Activated T-cell treated with anti-CD3 and anti-CD28 coated beads, Interleukin-2, amount 50 U/mL, for 1 hour (primary cell): ENCODE measurements at regions not wholly inside any gene's neighbourhood (a gene's known extent, or its start where the extent isn't known, plus 50 kb on each side); places are given as distances from the start of the nearest gene placed in this dataset.

Experiments used
- DNase-seq: peaks from one replicate; pipeline ENCODE4 v3.0.0-alpha.2; 2020

- DNase-seq = no peak
Measured at GRCh38 chr5:82414041-82414388, 135.9 kb upstream of the RPS23 start.

- no peak for DNase-seq
Measured at GRCh38 chr5:82413302-82414040, 135.3 kb upstream of the RPS23 start.

DNA sequence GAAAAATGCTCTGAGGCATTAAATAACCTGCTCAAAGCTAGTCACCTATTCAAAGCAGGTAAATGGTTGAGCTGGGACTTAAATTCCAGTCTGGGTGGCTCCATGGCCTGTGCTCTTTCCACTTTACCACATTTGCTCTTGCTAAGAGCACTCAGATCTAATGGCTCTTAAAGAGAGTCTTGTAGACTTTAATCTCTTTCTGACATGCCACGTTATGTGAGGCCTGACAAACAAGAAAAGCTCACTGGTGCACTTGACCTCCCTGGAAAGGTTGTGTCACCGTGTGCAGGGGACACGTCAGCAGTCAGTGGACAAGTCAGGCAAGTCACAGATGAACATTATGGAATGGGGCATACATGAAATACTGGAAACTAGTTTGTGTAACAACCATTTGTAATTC, 129.9 kb upstream of the RPS23 start:
- DNase-seq = no peak

- no peak for DNase-seq
Measured at GRCh38 chr5:82406205-82406773, 128.1 kb upstream of the RPS23 start.

DNA sequence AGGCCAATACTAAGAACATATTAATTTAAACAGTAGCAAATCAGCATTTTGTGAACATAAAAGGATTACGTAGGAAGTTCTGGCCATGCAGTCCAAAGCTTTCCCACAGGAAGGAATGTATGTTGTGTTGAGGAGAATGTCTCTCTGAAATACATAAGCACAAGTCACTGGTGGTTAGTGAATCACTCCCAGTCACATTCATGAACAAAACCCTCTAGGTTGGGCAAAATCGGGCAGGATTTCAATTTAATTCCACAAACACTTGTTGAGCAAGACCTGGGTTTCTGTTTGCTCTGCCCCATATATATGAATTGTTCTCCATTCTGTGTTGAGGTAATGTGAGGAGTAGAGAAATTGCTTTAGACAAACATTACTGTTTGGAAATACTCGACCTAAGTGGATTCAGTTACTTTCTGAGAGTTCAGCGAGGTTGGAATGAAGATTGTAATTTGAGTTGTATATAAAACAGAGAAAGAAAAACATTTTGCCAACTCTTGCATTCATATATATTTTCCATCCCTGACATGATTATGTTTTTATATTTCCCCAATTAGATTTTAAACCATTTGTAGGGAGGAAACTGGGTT, 127.6 kb upstream of the RPS23 start:
- no peak for DNase-seq

DNA sequence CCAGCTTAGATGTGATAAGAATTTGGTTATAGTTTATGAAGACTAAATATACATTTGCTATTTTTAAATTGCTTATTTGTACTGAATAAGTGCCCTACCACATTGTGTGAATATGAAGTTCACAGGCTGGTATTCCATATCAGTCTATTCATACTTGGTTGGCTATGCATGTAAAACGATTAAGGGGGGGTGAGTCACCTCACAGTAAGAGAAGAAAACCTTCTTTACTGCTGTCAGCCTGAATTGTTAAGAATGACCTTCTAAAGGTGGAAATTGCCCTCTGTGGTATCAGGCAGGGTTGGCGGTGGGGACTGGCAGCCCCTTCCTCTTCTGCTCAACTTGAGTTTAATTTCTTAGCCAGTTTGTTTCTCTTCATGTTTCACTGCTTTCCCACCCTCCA, 127.0 kb upstream of the RPS23 start:
- no peak for DNase-seq

GRCh38 chr5:82404382-82404945, 126.3 kb upstream of the RPS23 start:
- no peak for DNase-seq

DNA sequence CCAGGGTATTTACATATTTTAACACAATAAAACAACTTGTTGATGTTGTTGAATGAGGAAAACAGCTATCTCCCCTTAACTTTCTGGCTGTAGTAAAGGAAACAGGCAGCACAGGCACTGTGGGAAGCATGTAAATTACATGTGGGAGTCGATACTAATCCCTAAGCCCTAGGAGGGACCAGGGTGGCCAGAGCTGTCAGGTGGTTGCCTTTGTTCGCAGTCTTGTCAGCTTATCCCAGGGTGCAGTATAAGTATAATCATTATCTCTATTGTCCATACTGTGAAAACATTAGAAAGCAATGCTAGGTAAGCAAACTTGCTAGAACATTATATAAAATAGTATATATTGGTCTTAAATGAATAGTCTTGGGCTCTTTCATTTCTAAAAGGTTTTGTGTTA, 125.6 kb upstream of the RPS23 start:
- DNase-seq = no peak

DNA sequence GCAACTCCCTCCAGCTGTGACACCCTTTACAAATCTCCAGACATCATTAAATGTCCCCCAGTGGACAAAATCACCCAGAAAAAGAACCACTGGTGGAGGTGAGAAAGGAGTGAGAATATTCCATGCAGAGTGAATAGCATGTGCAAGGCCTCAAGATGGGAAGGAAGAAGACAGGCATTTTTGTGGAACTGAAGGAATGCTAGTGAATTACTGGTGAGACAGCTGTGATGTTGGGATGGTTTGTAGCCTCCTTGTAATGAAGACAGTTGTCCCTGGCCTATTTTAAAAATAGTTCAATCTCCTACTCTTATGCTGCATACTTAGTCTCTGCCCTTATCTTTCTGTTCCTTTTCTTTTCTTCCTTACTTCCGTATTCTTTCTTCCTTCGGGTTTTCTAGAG, 124.9 kb upstream of the RPS23 start:
- no peak for DNase-seq

DNA sequence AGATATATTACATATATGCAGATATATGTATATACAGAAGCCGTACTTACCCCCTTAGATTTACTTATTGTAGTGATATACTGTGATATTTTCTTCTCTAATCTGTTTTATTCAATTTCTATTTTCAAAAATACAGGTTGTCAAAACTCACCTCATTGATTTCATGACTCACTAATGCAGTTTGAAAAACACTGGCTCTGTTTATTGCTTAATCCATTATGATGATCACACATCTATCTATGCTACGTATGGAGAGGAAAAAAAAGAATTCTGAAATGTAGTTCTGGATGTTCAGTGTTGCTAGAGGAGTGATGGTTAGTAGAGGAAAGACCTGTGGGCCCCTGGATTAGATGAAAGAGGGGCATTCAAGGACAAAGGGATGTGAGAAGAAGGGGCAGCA, 121.0 kb upstream of the RPS23 start:
- no peak for DNase-seq

DNA sequence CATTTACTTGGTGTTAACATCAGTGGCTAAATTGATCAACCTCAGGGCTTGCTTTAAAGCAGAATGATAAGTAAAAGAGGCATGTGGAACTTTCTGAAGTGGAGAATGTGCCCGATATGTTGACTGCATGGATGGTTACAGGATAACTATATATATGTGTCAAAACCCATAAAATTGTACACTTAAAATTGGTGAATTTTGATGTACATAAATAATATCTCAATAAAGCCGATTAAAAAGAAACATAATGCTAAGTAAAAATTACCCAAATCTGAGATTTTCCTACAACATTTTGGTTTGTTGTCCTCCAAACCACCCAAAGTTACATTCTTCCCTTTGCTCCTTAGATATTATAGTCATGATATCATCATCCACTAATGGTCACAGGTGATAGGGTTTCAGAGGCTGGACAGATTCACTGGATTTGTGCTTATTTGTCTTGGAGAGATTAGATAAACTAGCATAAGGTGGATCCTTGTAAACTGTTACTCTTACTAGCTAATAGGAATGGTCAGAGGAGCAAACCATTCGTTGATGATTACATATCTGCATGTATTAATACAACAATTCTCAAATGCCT, 119.7 kb upstream of the RPS23 start:
- no peak for DNase-seq

- DNase-seq = no peak
Measured at GRCh38 chr5:82396871-82397514, 118.8 kb upstream of the RPS23 start.

GRCh38 chr5:82396396-82396795, 118.2 kb upstream of the RPS23 start:
- DNase-seq = no peak

DNA sequence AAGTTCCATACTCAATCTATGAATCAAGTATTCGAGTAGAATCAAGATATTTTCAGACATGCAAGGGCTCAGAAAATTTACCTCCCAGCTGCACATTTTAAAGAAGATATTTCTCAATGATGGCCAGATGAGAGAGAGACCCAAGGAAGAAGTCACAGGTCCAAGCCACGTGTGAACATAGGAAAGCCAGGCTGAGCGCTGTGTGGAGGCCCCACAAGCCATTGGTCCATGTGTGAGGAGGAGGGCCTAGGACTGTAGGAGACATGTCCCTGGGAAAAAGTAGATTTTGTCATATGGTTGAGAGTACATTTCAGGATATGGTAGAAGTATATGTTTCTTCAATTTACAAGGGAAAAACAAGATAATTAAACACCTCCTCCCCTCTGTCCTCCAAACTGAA, 115.8 kb upstream of the RPS23 start:
- no peak for DNase-seq

DNA sequence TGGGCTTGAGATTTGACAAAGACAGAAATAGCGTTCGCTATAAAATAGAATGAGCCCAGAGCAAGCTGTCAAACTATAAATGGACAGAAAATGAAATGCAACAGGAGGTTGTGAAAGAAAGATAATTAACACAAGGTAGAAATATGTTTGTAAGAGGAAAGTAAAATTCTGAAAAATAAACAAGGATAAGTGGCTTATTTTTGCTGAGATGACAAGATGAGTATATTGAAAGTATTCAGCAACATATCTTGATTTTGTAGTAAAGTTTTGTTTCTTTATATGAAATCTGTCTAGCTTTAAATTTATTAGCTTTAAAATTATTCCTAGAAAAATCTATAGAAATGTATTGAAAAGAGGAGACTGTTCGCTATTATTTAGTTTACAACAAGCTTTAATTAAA, 111.9 kb upstream of the RPS23 start:
- DNase-seq = no peak

DNA sequence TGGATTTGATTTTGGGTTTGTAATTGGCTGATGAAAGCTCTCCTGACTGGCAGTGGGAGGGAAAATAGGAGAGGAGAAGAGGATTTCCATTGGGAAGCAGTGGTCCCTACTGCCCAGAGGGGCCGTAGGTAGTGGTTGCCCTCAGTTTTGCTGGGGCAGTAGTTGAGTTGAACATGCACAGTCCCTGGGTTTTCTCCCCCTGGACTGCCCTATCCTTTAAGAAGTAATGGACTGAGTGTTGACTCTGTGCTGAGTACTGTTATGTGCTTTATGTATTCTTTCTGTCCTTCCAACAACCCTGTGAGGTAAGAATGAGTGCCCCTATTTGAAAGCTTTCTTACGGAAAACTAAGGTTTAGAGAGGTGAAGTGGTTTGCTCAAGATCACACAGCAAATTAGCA, 111.2 kb upstream of the RPS23 start:
- DNase-seq = no peak

DNA sequence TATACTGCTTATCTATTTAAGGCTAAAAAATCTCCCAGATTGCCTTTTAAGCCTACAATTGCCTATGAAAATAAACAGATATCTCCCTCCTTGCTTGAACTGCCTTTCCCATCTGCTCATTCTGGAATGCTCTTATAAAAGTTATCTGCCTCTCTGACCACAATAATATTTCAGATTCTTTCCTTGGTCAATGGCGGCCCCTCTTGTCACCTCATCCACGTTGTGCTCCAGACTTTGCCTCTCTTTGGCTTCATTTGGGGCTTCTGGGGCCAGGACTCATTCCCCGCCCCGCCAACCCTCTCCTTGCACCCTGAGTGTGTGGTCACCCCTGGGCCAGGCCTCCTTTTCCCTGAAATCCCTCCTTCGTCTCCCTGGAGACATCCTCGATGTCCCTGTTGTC, 110.0 kb upstream of the RPS23 start:
- DNase-seq = no peak

DNA sequence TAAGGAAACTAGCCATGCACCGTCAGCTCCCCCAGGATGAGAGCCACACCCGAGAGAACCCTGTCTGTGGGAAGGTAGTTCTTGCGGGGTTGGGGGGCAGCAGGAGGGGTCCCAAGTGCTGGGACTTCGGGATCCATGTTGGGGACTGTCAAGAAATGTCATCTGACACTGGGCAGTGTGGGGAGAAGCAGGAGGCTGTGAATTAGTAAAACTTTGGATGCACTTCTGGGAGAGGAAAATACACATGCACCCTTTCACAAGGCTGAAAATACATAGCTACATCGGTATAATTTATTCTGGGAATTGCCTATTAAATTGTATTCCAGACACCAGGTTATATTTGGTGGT, 109.6 kb upstream of the RPS23 start:
- DNase-seq = no peak

GRCh38 chr5:82387001-82387818, 109.1 kb upstream of the RPS23 start:
- no peak for DNase-seq

DNA sequence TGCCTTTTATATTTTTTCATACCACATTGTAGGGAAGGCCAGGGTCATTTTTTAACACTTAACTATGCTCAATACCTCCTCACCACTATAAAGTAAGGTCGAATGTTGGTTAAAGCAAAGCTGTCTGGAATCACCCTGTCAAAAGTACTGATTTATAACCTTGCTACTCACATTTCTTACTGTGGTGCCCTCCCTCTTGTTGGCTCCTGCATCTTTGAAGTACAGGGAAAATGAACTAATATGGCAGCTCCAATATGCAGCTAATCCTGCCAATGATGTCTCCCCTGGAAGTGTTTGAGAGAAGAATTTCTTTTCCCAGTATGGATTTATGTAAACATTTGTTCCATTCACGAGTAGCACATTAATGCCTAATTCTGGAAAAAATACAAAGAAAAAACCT, 108.4 kb upstream of the RPS23 start:
- DNase-seq = no peak

DNA sequence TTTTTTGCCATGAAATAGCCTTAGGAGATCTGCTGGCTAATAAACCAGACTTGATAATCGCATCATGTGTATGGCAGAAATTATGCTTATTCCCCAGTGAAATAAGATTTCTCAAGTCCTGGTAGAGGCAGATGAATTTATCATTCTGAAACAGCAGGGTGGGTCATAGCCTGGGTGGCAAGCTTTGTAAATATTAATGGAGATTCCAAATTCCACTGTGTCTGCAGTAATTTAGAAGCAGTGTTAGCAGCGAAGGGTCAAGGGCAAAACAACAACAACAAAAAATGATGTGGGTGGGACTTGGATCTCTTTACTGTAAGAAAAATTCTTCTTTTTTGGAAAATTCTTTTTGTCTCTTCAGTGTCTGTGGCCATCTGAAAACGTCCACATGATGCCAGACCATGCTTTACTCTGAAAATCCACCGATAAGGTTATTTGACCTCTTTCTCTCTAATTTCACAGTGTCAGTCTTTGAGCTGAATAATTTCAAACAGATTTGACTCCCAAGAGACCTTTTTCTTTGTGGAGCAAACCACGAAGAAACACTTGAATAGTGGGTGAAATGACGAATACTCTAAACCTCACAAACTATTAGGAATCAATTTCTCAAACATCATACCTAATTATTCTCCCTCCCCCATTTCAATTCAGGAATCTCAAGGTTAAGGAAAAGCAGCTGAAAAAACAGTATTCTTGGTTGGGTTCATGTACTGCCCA, 106.0 kb upstream of the RPS23 start:
- no peak for DNase-seq

- no peak for DNase-seq
Measured at GRCh38 chr5:82381591-82381990, 103.4 kb upstream of the RPS23 start.
